Vagina (tissue), 2 donors: ENCODE measurements at regions not wholly inside any gene's neighbourhood (a gene's known extent, or its start where the extent isn't known, plus 50 kb on each side); places are given as distances from the start of the nearest gene placed in this dataset.

ENCODE experiments used
- POLR2AphosphoS5 ChIP-seq, 2 donors: sonication (generic); formaldehyde crosslinking; IDR thresholded peaks; one replicate each; pipeline ENCODE4 v1.9.0; 2017; ENCODE audit warnings: antibody characterized with exemption in 2 of 2, mild to moderate bottlenecking in 2 of 2, low read depth in 1 of 2; ENCODE audit not compliant: insufficient read depth in 1 of 2
- TF ChIP-seq, protein P1 (sequence below), 3 experiments: fragments of 450-650 bp in 2 of 3; fragments of 200-600 bp in 1 of 3; sonication (generic) in 1 of 3; IDR thresholded peaks; one replicate each; pipeline ENCODE4 v1.5.1; 2017 to 2019; ENCODE audit warnings: antibody characterized with exemption in 3 of 3, mild to moderate bottlenecking in 2 of 3, moderate library complexity in 2 of 3

DNA sequence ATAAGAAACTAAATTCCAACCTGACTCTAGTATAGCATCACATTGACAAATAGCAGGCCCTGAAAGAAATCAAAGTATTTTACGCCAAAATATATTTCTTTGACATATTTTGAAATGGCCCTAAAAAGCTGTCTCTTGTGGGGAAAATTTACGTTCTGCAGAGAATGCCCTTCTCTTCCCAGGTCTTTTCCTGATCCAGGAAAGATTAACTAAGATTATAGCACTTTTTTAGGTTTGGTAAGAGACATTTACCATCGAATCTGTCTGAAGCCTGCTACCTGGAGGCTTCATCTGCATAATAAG is 121.1 kb downstream of the ATXN3L start:
- TF ChIP-seq, protein P1, sequence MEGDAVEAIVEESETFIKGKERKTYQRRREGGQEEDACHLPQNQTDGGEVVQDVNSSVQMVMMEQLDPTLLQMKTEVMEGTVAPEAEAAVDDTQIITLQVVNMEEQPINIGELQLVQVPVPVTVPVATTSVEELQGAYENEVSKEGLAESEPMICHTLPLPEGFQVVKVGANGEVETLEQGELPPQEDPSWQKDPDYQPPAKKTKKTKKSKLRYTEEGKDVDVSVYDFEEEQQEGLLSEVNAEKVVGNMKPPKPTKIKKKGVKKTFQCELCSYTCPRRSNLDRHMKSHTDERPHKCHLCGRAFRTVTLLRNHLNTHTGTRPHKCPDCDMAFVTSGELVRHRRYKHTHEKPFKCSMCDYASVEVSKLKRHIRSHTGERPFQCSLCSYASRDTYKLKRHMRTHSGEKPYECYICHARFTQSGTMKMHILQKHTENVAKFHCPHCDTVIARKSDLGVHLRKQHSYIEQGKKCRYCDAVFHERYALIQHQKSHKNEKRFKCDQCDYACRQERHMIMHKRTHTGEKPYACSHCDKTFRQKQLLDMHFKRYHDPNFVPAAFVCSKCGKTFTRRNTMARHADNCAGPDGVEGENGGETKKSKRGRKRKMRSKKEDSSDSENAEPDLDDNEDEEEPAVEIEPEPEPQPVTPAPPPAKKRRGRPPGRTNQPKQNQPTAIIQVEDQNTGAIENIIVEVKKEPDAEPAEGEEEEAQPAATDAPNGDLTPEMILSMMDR (IDR thresholded peaks at IDR 0.05): no peak
- no peak for TF ChIP-seq POLR2AphosphoS5 (IDR thresholded peaks at IDR 0.05; ENCODE audit: insufficient read depth in 1 of 2, low read depth in 1 of 2)
